Omental fat pad (tissue), 3 donors: ENCODE measurements at regions not wholly inside any gene's neighbourhood (a gene's known extent, or its start where the extent isn't known, plus 50 kb on each side); places are given as distances from the start of the nearest gene placed in this dataset.

Experiments used
- ATAC-seq: fragments of 150-250 bp; one replicate; pipeline ENCODE4 v1.9.1; 2016; ENCODE audit warnings: mild to moderate bottlenecking, moderate library complexity; ENCODE audit not compliant: low FRiP score
- DNase-seq: peaks from one replicate; pipeline ENCODE4 v3.0.0-alpha.2; 2019; ENCODE audit warnings: low spot score
- TF ChIP-seq, protein P1 (sequence below), 3 donors: fragments of 450-650 bp; IDR thresholded peaks; one replicate each; pipeline ENCODE4 v1.5.1; 2016 to 2017; ENCODE audit warnings: antibody characterized with exemption in 3 of 3, mild to moderate bottlenecking in 3 of 3, moderate library complexity in 2 of 3

DNA sequence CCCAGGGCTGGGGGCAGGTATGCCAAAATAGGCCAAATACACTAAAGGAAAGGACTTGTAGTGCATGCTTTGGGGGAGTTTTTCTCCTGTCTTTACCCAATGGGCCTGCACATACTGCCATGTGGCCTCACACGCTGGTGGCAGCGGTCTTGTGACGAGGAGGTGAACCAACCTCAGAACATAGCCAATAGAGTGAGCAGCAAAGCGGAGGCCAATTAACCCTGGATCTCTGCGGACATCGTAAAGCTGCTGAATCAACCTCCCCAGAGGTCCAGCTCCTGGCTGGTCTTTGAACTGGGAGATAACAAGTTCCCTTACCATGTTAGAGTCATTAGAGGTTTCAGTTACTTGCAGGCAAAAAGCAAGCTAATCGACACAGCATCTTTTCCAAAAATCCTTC is 280.1 kb downstream of the PREX1 start:
- no peak for ATAC-seq
- TF ChIP-seq, protein P1, sequence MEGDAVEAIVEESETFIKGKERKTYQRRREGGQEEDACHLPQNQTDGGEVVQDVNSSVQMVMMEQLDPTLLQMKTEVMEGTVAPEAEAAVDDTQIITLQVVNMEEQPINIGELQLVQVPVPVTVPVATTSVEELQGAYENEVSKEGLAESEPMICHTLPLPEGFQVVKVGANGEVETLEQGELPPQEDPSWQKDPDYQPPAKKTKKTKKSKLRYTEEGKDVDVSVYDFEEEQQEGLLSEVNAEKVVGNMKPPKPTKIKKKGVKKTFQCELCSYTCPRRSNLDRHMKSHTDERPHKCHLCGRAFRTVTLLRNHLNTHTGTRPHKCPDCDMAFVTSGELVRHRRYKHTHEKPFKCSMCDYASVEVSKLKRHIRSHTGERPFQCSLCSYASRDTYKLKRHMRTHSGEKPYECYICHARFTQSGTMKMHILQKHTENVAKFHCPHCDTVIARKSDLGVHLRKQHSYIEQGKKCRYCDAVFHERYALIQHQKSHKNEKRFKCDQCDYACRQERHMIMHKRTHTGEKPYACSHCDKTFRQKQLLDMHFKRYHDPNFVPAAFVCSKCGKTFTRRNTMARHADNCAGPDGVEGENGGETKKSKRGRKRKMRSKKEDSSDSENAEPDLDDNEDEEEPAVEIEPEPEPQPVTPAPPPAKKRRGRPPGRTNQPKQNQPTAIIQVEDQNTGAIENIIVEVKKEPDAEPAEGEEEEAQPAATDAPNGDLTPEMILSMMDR (IDR thresholded peaks at IDR 0.05) = no peak
- no peak for DNase-seq

DNA sequence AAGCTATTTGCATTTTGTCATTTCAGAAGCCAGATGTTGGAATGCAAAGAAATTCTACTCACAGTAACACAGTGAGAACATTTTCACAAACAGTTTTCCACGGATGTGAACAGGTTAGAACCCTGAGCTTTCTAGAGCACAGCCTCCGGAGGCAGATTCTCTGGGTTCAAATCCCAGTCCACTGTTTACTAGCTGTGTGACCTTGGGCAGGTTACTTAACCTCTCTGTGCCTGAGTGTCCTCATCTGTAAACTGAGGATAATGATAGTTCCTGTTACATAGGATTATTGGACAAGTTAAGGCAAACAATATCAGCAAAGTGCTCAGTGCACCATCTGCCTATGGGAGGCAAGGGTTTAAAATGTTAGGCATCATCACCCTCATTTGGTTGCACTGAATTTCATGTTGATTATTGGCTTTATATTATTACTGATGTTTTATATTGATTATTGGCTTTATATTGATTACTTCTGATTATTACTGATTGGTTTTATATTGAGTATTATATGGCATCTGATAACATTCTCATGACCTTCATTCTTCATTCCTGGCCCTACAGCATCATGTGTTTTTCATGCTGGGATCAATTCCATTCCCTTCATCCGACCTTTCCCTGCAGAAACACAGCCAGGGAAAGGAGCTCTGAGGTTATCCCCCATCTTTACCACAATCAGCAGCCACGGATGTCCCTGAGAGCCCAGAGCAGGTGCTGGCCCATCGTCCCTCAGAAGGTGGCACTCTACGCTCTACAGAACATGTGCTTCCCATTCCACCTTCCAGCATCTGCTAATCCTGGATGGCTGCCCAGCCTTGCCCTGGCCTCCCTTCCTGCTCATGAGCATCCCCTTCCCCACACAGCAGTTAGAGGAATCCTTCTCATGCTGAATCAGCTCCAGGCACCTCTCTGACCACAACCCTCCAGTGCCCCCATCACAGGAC is 283.1 kb downstream of the PREX1 start:
- TF ChIP-seq, protein P1 (IDR thresholded peaks at IDR 0.05) = no peak
- DNase-seq = no peak
- ATAC-seq = no peak

DNA sequence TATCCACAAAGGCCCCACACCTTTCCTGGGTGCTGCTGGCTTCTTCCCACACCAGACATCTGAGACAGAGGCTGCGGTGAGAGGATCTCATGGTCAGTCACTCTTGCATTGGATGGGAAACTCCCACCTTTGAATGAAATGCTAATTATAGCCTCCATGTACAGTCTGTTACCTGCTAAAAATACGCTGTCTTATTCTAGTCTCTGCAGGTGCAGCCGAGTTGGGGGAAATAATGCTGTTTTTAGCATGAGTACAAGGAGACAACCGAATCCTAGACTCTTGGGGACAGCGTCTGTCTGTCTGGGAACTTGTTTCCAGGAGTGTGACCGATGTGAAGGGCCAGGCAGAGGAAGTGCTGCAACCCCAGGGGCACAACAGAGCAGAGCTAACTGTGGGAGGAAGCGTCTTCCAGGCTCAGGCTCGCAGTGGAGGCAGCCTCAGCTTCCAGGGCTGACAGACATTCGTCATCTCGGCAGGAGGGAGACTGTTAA is 286.2 kb downstream of the PREX1 start:
- TF ChIP-seq, protein P1 (IDR thresholded peaks at IDR 0.05) = no peak
- DNase-seq = no peak
- ATAC-seq = no peak

DNA sequence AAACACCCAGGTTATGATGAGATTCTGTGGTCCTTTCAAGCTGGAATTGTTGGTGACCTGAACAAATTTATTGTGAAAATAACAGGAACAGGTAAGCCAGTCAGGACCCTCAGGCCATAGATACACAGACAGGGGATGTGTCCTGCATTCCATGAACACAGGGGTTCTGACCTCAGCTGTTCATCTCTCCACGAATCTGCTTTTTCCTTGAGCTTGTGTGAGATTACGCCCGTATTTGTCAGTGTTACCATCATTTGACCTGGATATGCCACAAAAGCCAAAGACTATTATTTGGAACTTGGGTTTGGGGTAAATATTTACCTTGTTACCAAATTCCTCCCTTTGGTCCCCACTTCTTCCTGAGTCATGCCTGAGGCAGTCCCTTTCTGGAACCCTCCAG is 288.9 kb downstream of the PREX1 start:
- ATAC-seq = no peak

DNA sequence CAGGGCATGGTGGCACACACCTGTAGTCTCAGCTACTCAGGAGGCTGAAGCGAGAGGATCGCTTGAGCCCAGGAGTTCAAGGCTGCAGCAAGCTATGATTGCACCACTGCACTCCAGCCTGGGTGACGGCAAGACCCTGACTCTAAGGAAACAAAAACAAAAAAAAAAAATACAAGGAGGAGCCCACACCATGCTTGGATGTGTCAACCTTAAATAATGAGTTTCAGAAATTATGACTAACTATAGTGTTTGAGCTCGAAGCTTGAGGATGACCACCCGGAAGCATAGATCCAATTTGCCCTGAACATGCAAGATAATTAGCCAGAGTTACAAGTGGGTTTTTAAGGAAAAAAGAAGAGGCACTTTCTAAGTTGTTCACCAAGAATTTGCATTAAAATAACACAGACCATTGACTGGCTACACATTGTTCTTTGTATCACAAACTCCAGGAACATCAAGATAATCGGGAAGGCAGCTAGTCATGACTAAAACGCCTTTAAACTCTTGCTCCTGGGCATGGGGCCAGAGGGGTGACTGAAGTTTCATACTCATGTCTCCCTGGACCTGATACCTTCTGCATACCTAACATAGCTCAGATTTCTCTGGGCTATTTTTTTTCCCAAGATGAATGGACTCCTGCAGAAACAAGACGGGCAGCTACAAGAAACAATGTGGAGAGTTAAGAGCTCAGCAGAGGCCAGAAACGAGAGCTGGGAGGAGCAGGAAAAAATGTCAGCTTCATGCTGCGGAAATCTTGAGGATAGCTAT is 289.6 kb downstream of the PREX1 start:
- DNase-seq (peak; percentile 38), ATAC-seq (peak; percentile 86)
- TF ChIP-seq, protein P1 (IDR thresholded peaks at IDR 0.05) = no peak

More for the DNA sequence above, 288.9 kb downstream of the PREX1 start:
- DNase-seq = no peak
- TF ChIP-seq, protein P1 (IDR thresholded peaks at IDR 0.05) = no peak

DNA sequence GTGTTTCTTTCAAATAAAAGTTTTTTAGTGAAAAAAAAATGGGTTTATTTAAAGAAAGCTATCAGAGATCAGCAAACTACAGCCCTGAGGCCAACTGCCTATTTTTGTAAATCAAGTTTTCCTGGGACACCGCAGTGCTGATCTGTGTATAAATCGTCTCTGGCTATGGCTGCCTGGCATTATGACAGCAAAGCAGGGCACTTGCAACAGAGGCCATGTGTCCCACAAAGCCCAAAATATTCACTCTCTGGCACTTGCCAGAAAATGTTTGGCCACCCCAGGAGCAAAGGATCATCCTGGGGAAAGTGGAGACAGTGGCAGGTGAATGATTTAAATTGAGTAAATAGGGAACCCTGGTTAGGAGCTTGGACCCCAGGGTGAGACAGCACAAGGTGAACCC is 291.6 kb downstream of the PREX1 start:
- DNase-seq = no peak
- TF ChIP-seq, protein P1 (IDR thresholded peaks at IDR 0.05) = no peak
- ATAC-seq = no peak
